NCI-H446 (cell line): ENCODE measurements at regions not wholly inside any gene's neighbourhood (a gene's known extent, or its start where the extent isn't known, plus 50 kb on each side); places are given as distances from the start of the nearest gene placed in this dataset.
"Not testable (repeated sequence)": the region's sequence is repeated elsewhere in the genome, so short reads cannot be mapped to it uniquely, and the experiment has no call there.

Experiments used
- DNase-seq, 2 experiments: peaks; one replicate each; lab custom pipeline; 2025; lab: John Stamatoyannopoulos, UW

- no peak for DNase-seq
Observed at GRCh38 chr15:93360976-93361375, 272.0 kb upstream of the RGMA start.

- DNase-seq: no peak
Observed at GRCh38 chr15:93360318-93360717, 271.3 kb upstream of the RGMA start.

GRCh38 chr15:93359425-93360131 is 270.6 kb upstream of the RGMA start:
- DNase-seq: no peak

- DNase-seq: no peak
Observed at GRCh38 chr15:93359060-93359408, 270.0 kb upstream of the RGMA start.

GRCh38 chr15:93358166-93359059 is 269.4 kb upstream of the RGMA start:
- DNase-seq: no peak

GRCh38 chr15:93348711-93349545 is 259.9 kb upstream of the RGMA start:
- no peak for DNase-seq

- no peak for DNase-seq
Observed at GRCh38 chr15:93347986-93348385, 259.0 kb upstream of the RGMA start.

- DNase-seq: no peak
Observed at GRCh38 chr15:93345981-93346380, 257.0 kb upstream of the RGMA start.

- DNase-seq: not testable (repeated sequence)
Observed at GRCh38 chr15:93343402-93343801, 254.4 kb upstream of the RGMA start.

- no peak for DNase-seq
Observed at GRCh38 chr15:93341164-93341563, 252.2 kb upstream of the RGMA start.

GRCh38 chr15:93340406-93340805 is 251.4 kb upstream of the RGMA start:
- no peak for DNase-seq

- DNase-seq: no peak
Observed at GRCh38 chr15:93333796-93334195, 244.8 kb upstream of the RGMA start.

GRCh38 chr15:93333126-93333525 is 244.1 kb upstream of the RGMA start:
- DNase-seq: not testable (repeated sequence)

- DNase-seq: no peak
Observed at GRCh38 chr15:93332168-93332553, 243.2 kb upstream of the RGMA start.

GRCh38 chr15:93331545-93332167 is 242.6 kb upstream of the RGMA start:
- no peak for DNase-seq

GRCh38 chr15:93330912-93331544 is 242.0 kb upstream of the RGMA start:
- DNase-seq: no peak

GRCh38 chr15:93327364-93327763 is 238.4 kb upstream of the RGMA start:
- DNase-seq: no peak

GRCh38 chr15:93324186-93324975 is 235.4 kb upstream of the RGMA start:
- DNase-seq: no peak

GRCh38 chr15:93321881-93322282 is 232.9 kb upstream of the RGMA start:
- no peak for DNase-seq

- DNase-seq: no peak
Observed at GRCh38 chr15:93319121-93319814, 230.3 kb upstream of the RGMA start.
